ENCODE measurements at regions not wholly inside any gene's neighbourhood (a gene's known extent, or its start where the extent isn't known, plus 50 kb on each side); places are given as distances from the start of the nearest gene placed in this dataset.

DNA sequence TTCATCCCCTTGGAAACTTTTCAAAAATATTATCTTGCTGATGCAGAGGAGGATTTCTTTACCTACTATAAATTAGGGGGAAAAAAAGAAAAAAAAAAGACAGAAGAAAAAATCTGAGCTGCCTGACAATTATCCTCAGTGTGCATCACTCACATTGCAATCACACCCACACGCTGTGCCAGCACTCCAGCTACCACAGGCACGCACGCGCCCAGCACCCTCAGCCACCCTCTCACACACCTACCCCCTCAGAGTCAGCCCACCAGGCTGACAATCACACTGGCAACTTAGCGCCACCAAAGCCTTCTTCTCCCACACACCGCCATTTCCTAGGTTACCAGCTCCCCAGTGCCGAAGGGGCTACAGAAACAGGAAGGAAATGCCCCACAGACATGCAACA lies 236.1 kb downstream of the KCNA4 start:
- no peaks in the 10 kb centered on the region for H3K4me1 ChIP-seq (ENCODE audit: control insufficient read depth in 1 of 2, insufficient read depth in 2 of 2, low read depth in 1 of 2, low read length in 1 of 2)
- no peaks in the 10 kb centered on the region for H3K79me2 ChIP-seq (ENCODE audit: insufficient read depth)
- CTCF ChIA-PET, result no interaction called here
- DNase-seq, result no peak
- H3K36me3 ChIP-seq (replicated peaks in 1 of 2; ENCODE audit: control insufficient read depth in 1 of 2, insufficient read depth in 2 of 2, low read length in 1 of 2), result no peaks in the 10 kb centered on the region
- POLR2A ChIA-PET, result no interaction called here
- H3K9me3 ChIP-seq, result no peaks in the 10 kb centered on the region
- H2AFZ ChIP-seq (ENCODE audit: low read depth), result no peak overlapping the region
- H3K27ac ChIP-seq (ENCODE audit: low read depth in 2 of 2, low read length in 1 of 2), result no peak overlapping the region
- 19% methylated on average over 7 of the region's 7 CpGs for WGBS (ENCODE audit: low lambda C conversion rate)
- no peak overlapping the region for H3K4me3 ChIP-seq (ENCODE audit: low read depth in 2 of 2, low read length in 1 of 2)
- no peaks in the 10 kb centered on the region for H4K20me1 ChIP-seq (ENCODE audit: insufficient read depth)
- H3K9me2 ChIP-seq, result no peaks in the 10 kb centered on the region
- TF ChIP-seq, protein P1, sequence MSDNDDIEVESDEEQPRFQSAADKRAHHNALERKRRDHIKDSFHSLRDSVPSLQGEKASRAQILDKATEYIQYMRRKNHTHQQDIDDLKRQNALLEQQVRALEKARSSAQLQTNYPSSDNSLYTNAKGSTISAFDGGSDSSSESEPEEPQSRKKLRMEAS (IDR thresholded peaks at IDR 0.05; ENCODE audit: low read depth), result no peak
- TF ChIP-seq GABPA (IDR thresholded peaks at IDR 0.05; ENCODE audit: low read depth) (no peak), RFX5 (IDR thresholded peaks at IDR 0.05; ENCODE audit: low read length) (no peak), TCF12 (IDR thresholded peaks at IDR 0.05) (no peak), ELF1 (IDR thresholded peaks at IDR 0.05) (no peak), USF2 (IDR thresholded peaks at IDR 0.05; ENCODE audit: borderline replicate concordance, low read depth, low read length) (no peak), MXI1 (IDR thresholded peaks at IDR 0.05; ENCODE audit: low read depth, low read length) (no peak), EP300 (IDR thresholded peaks at IDR 0.05; ENCODE audit: borderline replicate concordance in 1 of 2, low read depth in 1 of 2, low read length in 1 of 2) (no peak), FOXM1 (IDR thresholded peaks at IDR 0.05; ENCODE audit: low read depth) (no peak), GATA2 (CRISPR knock-in tag; IDR thresholded peaks at IDR 0.05) (no peak)
- TF ChIP-seq, protein P2, sequence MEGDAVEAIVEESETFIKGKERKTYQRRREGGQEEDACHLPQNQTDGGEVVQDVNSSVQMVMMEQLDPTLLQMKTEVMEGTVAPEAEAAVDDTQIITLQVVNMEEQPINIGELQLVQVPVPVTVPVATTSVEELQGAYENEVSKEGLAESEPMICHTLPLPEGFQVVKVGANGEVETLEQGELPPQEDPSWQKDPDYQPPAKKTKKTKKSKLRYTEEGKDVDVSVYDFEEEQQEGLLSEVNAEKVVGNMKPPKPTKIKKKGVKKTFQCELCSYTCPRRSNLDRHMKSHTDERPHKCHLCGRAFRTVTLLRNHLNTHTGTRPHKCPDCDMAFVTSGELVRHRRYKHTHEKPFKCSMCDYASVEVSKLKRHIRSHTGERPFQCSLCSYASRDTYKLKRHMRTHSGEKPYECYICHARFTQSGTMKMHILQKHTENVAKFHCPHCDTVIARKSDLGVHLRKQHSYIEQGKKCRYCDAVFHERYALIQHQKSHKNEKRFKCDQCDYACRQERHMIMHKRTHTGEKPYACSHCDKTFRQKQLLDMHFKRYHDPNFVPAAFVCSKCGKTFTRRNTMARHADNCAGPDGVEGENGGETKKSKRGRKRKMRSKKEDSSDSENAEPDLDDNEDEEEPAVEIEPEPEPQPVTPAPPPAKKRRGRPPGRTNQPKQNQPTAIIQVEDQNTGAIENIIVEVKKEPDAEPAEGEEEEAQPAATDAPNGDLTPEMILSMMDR (IDR thresholded peaks at IDR 0.05), result no peak
- TF ChIP-seq, protein P3, sequence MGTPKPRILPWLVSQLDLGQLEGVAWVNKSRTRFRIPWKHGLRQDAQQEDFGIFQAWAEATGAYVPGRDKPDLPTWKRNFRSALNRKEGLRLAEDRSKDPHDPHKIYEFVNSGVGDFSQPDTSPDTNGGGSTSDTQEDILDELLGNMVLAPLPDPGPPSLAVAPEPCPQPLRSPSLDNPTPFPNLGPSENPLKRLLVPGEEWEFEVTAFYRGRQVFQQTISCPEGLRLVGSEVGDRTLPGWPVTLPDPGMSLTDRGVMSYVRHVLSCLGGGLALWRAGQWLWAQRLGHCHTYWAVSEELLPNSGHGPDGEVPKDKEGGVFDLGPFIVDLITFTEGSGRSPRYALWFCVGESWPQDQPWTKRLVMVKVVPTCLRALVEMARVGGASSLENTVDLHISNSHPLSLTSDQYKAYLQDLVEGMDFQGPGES (IDR thresholded peaks at IDR 0.05; ENCODE audit: low read depth, low read length), result no peak
- no peaks in the 10 kb centered on the region for H3K27me3 ChIP-seq (ENCODE audit: insufficient read depth)
- H3K9ac ChIP-seq, result no peak overlapping the region
- H3K4me2 ChIP-seq, result no peak overlapping the region
- H3F3A ChIP-seq (replicated peaks; ENCODE audit: insufficient read depth), result no peaks in the 10 kb centered on the region

DNA sequence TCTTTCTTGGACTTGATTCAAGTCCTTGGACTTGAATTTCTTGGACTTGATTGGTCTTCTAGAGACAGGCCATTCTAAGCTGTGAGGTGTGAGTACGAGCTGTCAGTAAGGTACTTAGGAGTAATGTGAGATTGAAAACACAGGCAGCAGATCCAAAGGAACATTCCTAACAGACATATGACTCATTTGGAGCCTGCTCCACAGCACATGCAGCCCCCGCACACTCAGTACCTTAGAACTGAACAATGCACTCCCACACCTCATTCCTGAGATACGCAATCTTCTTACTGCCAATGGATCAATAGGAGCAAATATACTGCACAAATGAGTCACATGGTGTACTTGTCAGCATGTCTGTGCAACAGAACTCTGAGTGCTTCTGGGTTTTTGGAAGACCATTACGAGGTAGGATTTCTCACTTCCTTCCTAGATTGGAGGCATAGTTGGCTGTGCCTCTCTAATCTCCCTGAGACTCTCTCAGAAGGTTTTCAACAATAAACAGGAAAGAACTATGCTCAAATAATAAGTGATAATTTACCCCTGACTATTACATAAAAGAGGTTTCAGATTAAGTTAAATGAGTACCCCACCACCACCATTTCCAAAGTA lies 243.1 kb downstream of the KCNA4 start:
- DNase-seq, result no peak
- H3K4me2 ChIP-seq, result no peak overlapping the region

More for the DNA sequence above, 243.1 kb downstream of the KCNA4 start:
- Histone ChIP-seq H3K4me3 (ENCODE audit: low read depth in 2 of 2, low read length in 1 of 2) (no peak overlapping the region), H3K27me3 (ENCODE audit: insufficient read depth) (no peaks in the 10 kb centered on the region), H3K9me2 (no peaks in the 10 kb centered on the region), H4K20me1 (ENCODE audit: insufficient read depth) (no peaks in the 10 kb centered on the region), H2AFZ (ENCODE audit: low read depth) (no peak overlapping the region), H3K4me1 (ENCODE audit: control insufficient read depth in 1 of 2, insufficient read depth in 2 of 2, low read depth in 1 of 2, low read length in 1 of 2) (no peaks in the 10 kb centered on the region), H3F3A (replicated peaks; ENCODE audit: insufficient read depth) (no peaks in the 10 kb centered on the region), H3K9me3 (no peaks in the 10 kb centered on the region), H3K9ac (no peak overlapping the region), H3K36me3 (replicated peaks in 1 of 2; ENCODE audit: control insufficient read depth in 1 of 2, insufficient read depth in 2 of 2, low read length in 1 of 2) (no peaks in the 10 kb centered on the region), H3K79me2 (ENCODE audit: insufficient read depth) (no peaks in the 10 kb centered on the region), H3K27ac (ENCODE audit: low read depth in 2 of 2, low read length in 1 of 2) (no peak overlapping the region)
- no peak for TF ChIP-seq TAF1 (IDR thresholded peaks at IDR 0.05; ENCODE audit: borderline replicate concordance, low read depth, low read length)
- no peak for TF ChIP-seq RXRA (IDR thresholded peaks at IDR 0.05; ENCODE audit: borderline replicate concordance, low read depth)
- no peak for TF ChIP-seq ZBTB33 (IDR thresholded peaks at IDR 0.05; ENCODE audit: borderline replicate concordance, low read depth)
- TF ChIP-seq YY1 (IDR thresholded peaks at IDR 0.05; ENCODE audit: low read depth), result no peak
- no peak for TF ChIP-seq PBX3 (IDR thresholded peaks at IDR 0.05)
- no peak for TF ChIP-seq TCF12 (IDR thresholded peaks at IDR 0.05)
- ChIA-PET CTCF (no interaction called here), POLR2A (no interaction called here)
- WGBS (ENCODE audit: low lambda C conversion rate), result 24% methylated on average over 4 of the region's 4 CpGs
